Naive thymus-derived CD4-positive, alpha-beta T cell (primary cell): ENCODE measurements at regions not wholly inside any gene's neighbourhood (a gene's known extent, or its start where the extent isn't known, plus 50 kb on each side); places are given as distances from the start of the nearest gene placed in this dataset.

Experiments used
- ATAC-seq: fragments of 150-1000 bp; cut with Tn5 transposase; 2 replicates; pipeline ENCODE4 v1.10.0; 2021; ENCODE audit warnings: mild to moderate bottlenecking, moderate library complexity
- CTCF ChIA-PET: fragments of 350-600 bp; sonication (Branson Sonifier 250); formaldehyde crosslinking; loops from one replicate; lab custom pipeline; 2021; ENCODE audit warnings: antibody characterized with exemption; lab: Charles Lee
- POLR2A ChIA-PET: fragments of 350-600 bp; sonication (Branson Sonifier 250); formaldehyde crosslinking; loops from one replicate; lab custom pipeline; 2021; ENCODE audit warnings: antibody characterized with exemption, inconsistent platforms; lab: Charles Lee
- DNase-seq, 9 donors: peaks; one replicate each; pipeline versions ENCODE4 v3.0.0 to v3.0.0-alpha.2; 2020 to 2022; ENCODE audit warnings: mixed read lengths in 1 of 9
- H3K27ac ChIP-seq: one replicate; pipeline ENCODE4 v1.7.0; 2013; ENCODE audit warnings: mild to moderate bottlenecking, low read depth, low read length, moderate library complexity
- H3K27me3 ChIP-seq, 2 donors: one replicate each; pipeline ENCODE4 v1.7.0; 2013; ENCODE audit warnings: low read length in 2 of 2, mild to moderate bottlenecking in 2 of 2, moderate library complexity in 2 of 2; ENCODE audit not compliant: control insufficient read depth in 2 of 2, insufficient read depth in 2 of 2
- H3K36me3 ChIP-seq, 3 experiments: 1 replicate in 2 of 3; 2 replicates in 1 of 3; pipeline ENCODE4 v1.7.0; 2013; ENCODE audit warnings: low read length in 3 of 3, mild to moderate bottlenecking in 3 of 3, moderate library complexity in 1 of 3; ENCODE audit not compliant: insufficient read depth in 3 of 3, control insufficient read depth in 2 of 3
- H3K4me1 ChIP-seq, 2 donors: one replicate each; pipeline ENCODE4 v1.7.0; 2013; ENCODE audit warnings: low read length in 2 of 2, mild to moderate bottlenecking in 2 of 2, moderate library complexity in 1 of 2; ENCODE audit not compliant: control insufficient read depth in 2 of 2, insufficient read depth in 2 of 2
- H3K4me3 ChIP-seq: 2 replicates; pipeline ENCODE4 v1.7.0; 2013; ENCODE audit warnings: mild to moderate bottlenecking, low read length
- H3K9me3 ChIP-seq, 3 experiments: 1 replicate in 2 of 3; 2 replicates in 1 of 3; pipeline ENCODE4 v1.7.0; 2013; ENCODE audit warnings: low read length in 3 of 3; ENCODE audit not compliant: control insufficient read depth in 2 of 3
- H3K27ac Mint-ChIP-seq, 9 donors: one replicate each; pipeline ENCODE4 v1.8.0; 2020 to 2022; ENCODE audit warnings: mixed read lengths in 9 of 9, mild to moderate bottlenecking in 8 of 9, moderate library complexity in 5 of 9, inconsistent platforms in 2 of 9
- H3K27me3 Mint-ChIP-seq, 5 donors: one replicate each; pipeline ENCODE4 v1.8.0; 2021 to 2022; ENCODE audit warnings: mixed read lengths in 5 of 5, mild to moderate bottlenecking in 1 of 5
- H3K36me3 Mint-ChIP-seq, 5 donors: one replicate each; pipeline ENCODE4 v1.8.0; 2020 to 2022; ENCODE audit warnings: mixed read lengths in 5 of 5, mild to moderate bottlenecking in 3 of 5, inconsistent platforms in 1 of 5
- H3K4me1 Mint-ChIP-seq, 7 donors: one replicate each; pipeline ENCODE4 v1.8.0; 2020 to 2022; ENCODE audit warnings: mixed read lengths in 7 of 7, mild to moderate bottlenecking in 3 of 7, inconsistent platforms in 1 of 7
- H3K4me3 Mint-ChIP-seq, 10 donors: one replicate each; pipeline ENCODE4 v1.8.0; 2020 to 2022; ENCODE audit warnings: mild to moderate bottlenecking in 10 of 10, mixed read lengths in 10 of 10, moderate library complexity in 6 of 10, inconsistent platforms in 2 of 10
- H3K9me3 Mint-ChIP-seq, 11 donors: one replicate each; pipeline ENCODE4 v1.8.0; 2020 to 2022; ENCODE audit warnings: mixed read lengths in 11 of 11, mild to moderate bottlenecking in 4 of 11, inconsistent platforms in 1 of 11, moderate library complexity in 1 of 11
- intact Hi-C, 2 donors: fragments of 100-400 bp; cut with micrococcal nuclease; formaldehyde crosslinking; loops; one replicate each; pipeline ENCODE4 v1.15.1; 2023

DNA sequence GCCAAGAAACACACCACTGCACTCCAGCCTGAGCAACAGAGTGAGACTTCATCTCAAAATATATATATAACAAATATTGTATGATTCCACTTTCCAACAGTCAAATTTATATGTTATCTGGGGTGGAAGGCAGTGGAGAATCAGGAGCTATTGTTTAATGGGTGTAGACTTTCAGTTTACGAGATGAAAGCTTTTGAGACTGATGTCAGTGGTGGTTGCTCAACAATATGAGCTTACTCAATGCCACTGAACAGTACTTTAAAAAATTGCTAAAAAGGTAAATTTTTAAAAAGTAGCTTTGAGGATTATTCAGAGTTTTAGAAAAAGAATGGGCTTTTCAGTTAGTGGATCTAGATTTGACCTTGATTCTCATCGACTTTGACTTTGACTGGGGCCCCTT, 105.9 kb upstream of the ST6GAL2 start:
- peaks cover 0 to 10% (median 0%) of the 10 kb centered on the region in 5 donors for H3K27me3 Mint-ChIP-seq
- ATAC-seq = no peak
- ChIA-PET CTCF (interaction anchor here (0.6 kb wide), 1 partner anchor 102 kb away, joined by 5 read pairs; no protein-coding TSS in a partner anchor), POLR2A (no interaction called here)
- no peak overlapping the region for H3K27ac Mint-ChIP-seq
- Histone ChIP-seq H3K27ac (no peak overlapping the region), H3K9me3 (no peaks in the 10 kb centered on the region), H3K4me1 (no peaks in the 10 kb centered on the region), H3K36me3 (no peaks in the 10 kb centered on the region), H3K4me3 (no peak overlapping the region), H3K27me3 (no peaks in the 10 kb centered on the region)
- intact Hi-C loops = no loop called here
- no peaks in the 10 kb centered on the region for H3K36me3 Mint-ChIP-seq
- no peak overlapping the region for H3K4me3 Mint-ChIP-seq
- no peaks in the 10 kb centered on the region for H3K4me1 Mint-ChIP-seq
- DNase-seq = no peak
- peaks cover 0 to 7% (median 0%) of the 10 kb centered on the region in 11 donors for H3K9me3 Mint-ChIP-seq

GRCh38 chr2:106995556-106995955, 109.6 kb upstream of the ST6GAL2 start:
- Mint-ChIP-seq H3K4me3 (no peak overlapping the region), H3K4me1 (no peaks in the 10 kb centered on the region), H3K9me3 (peaks cover 0 to 10% (median 0%) of the 10 kb centered on the region in 11 donors), H3K36me3 (no peaks in the 10 kb centered on the region), H3K27ac (no peak overlapping the region), H3K27me3 (peaks cover 0 to 12% (median 0%) of the 10 kb centered on the region in 5 donors)
- Histone ChIP-seq H3K27me3 (no peaks in the 10 kb centered on the region), H3K4me3 (no peak overlapping the region), H3K27ac (no peak overlapping the region), H3K4me1 (no peaks in the 10 kb centered on the region), H3K36me3 (no peaks in the 10 kb centered on the region), H3K9me3 (no peaks in the 10 kb centered on the region)
- POLR2A ChIA-PET = no interaction called here
- DNase-seq (no peak), ATAC-seq (no peak)
- CTCF ChIA-PET = no interaction called here
- intact Hi-C loops = no loop called here

DNA sequence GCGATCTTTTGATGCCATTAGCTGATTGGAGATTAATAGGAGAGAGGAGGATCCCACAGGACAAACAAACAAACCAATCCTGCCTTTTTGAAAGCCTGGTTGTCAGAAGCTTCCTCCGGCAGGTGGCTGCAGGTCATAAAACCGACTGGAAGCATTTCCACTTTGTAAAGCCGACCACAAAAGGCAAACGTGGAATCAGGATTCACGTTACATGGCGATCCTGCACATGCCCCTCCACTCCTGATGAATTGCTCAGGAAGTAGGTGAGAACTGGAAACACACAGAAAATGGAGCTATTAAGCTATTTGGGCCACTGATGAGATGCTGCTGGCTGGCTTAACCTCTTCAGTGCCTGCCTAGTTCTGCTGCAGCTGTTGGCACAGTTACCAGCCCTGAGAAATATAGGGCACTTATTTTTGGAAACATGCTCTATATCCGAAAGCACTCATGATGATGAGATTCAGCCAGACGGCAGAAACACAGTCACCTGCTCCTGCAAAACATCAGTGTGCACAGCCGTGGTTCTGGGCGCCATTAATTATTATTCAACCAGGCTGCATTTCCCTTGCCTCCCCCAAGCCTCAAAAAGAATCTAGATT, 110.3 kb upstream of the ST6GAL2 start:
- POLR2A ChIA-PET = no interaction called here
- no peak for ATAC-seq
- Mint-ChIP-seq H3K27ac (no peak overlapping the region), H3K4me1 (no peaks in the 10 kb centered on the region), H3K9me3 (peaks cover 0 to 10% (median 0%) of the 10 kb centered on the region in 11 donors), H3K27me3 (peaks cover 0 to 12% (median 0%) of the 10 kb centered on the region in 5 donors), H3K36me3 (no peaks in the 10 kb centered on the region), H3K4me3 (no peak overlapping the region)
- Histone ChIP-seq H3K27me3 (no peaks in the 10 kb centered on the region), H3K4me1 (no peaks in the 10 kb centered on the region), H3K4me3 (no peak overlapping the region), H3K27ac (no peak overlapping the region), H3K36me3 (no peaks in the 10 kb centered on the region), H3K9me3 (no peaks in the 10 kb centered on the region)
- intact Hi-C loops = no loop called here
- no peak for DNase-seq
- CTCF ChIA-PET = no interaction called here

- Mint-ChIP-seq H3K9me3 (peaks cover 0 to 10% (median 0%) of the 10 kb centered on the region in 11 donors), H3K27ac (no peak overlapping the region), H3K4me3 (no peak overlapping the region), H3K4me1 (no peaks in the 10 kb centered on the region), H3K36me3 (no peaks in the 10 kb centered on the region), H3K27me3 (peaks cover 0 to 12% (median 0%) of the 10 kb centered on the region in 5 donors)
- ATAC-seq (no peak), DNase-seq (no peak)
- Histone ChIP-seq H3K4me3 (no peak overlapping the region), H3K4me1 (no peaks in the 10 kb centered on the region), H3K9me3 (no peaks in the 10 kb centered on the region), H3K27me3 (no peaks in the 10 kb centered on the region), H3K36me3 (no peaks in the 10 kb centered on the region), H3K27ac (no peak overlapping the region)
- intact Hi-C loops = no loop called here
- ChIA-PET CTCF (no interaction called here), POLR2A (no interaction called here)
These were observed 111.2 kb upstream of the ST6GAL2 start for GRCh38 chr2:106997204-106997603.

DNA sequence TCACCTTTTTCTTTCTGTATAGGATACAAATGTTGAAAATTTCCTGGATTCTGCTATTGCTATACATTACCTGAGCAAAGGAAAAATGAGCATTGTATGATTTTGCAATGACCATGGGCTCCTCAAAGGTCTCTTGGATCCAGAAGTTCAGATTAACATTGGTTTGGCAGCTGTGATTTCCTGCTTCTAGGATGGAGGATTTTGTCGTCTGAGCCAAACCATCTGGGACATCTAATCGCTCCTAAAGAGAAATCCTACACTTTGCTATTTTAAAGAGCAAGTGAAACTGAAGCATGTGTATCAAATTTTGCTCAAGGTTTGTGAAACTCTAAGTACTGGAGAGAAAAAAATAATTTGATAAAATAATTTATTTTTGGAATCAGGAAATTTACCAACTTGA, 115.1 kb upstream of the ST6GAL2 start:
- no peaks in the 10 kb centered on the region for H3K9me3 ChIP-seq
- DNase-seq (no peak), ATAC-seq (no peak)
- intact Hi-C loops = no loop called here
- H3K27ac ChIP-seq = no peak overlapping the region
- no peaks in the 10 kb centered on the region for H3K36me3 Mint-ChIP-seq
- H3K9me3 Mint-ChIP-seq = peaks cover 0 to 14% (median 0%) of the 10 kb centered on the region in 11 donors
- no peak overlapping the region for H3K27ac Mint-ChIP-seq
- ChIA-PET CTCF (no interaction called here), POLR2A (no interaction called here)
- H3K27me3 ChIP-seq = no peaks in the 10 kb centered on the region
- peaks cover 0 to 9% (median 0%) of the 10 kb centered on the region in 5 donors for H3K27me3 Mint-ChIP-seq
- no peaks in the 10 kb centered on the region for H3K4me1 Mint-ChIP-seq
- no peaks in the 10 kb centered on the region for H3K4me1 ChIP-seq
- no peak overlapping the region for H3K4me3 Mint-ChIP-seq
- H3K36me3 ChIP-seq = no peaks in the 10 kb centered on the region
- H3K4me3 ChIP-seq = no peak overlapping the region

GRCh38 chr2:107001551-107001950, 115.6 kb upstream of the ST6GAL2 start:
- no peaks in the 10 kb centered on the region for H3K4me1 Mint-ChIP-seq
- intact Hi-C loops = no loop called here
- H3K27me3 Mint-ChIP-seq = peaks cover 0 to 7% (median 0%) of the 10 kb centered on the region in 5 donors
- ChIA-PET CTCF (no interaction called here), POLR2A (no interaction called here)
- Histone ChIP-seq H3K36me3 (no peaks in the 10 kb centered on the region), H3K4me3 (no peak overlapping the region), H3K9me3 (no peaks in the 10 kb centered on the region), H3K4me1 (no peaks in the 10 kb centered on the region), H3K27ac (no peak overlapping the region), H3K27me3 (no peaks in the 10 kb centered on the region)
- no peak overlapping the region for H3K27ac Mint-ChIP-seq
- DNase-seq (no peak), ATAC-seq (no peak)
- H3K36me3 Mint-ChIP-seq = no peaks in the 10 kb centered on the region
- no peak overlapping the region for H3K4me3 Mint-ChIP-seq
- H3K9me3 Mint-ChIP-seq = peaks cover 0 to 16% (median 0%) of the 10 kb centered on the region in 11 donors
